ENCODE measurements at regions not wholly inside any gene's neighbourhood (a gene's known extent, or its start where the extent isn't known, plus 50 kb on each side); places are given as distances from the start of the nearest gene placed in this dataset.

- no peak for DNase-seq (ENCODE audit: low read depth)
- TF ChIP-seq CTCF (IDR thresholded peaks at IDR 0.05; ENCODE audit: control insufficient read depth, insufficient read depth, low read depth, low read length, missing control alignments), result no peak
- no peak overlapping the region for H3K4me3 ChIP-seq (ENCODE audit: control insufficient read depth, low read depth, low read length)
Observed at GRCh38 chr18:78860117-78860516, 119.5 kb upstream of the SALL3 start.

GRCh38 chr18:78861116-78861515 is 118.5 kb upstream of the SALL3 start:
- no peak for DNase-seq (ENCODE audit: low read depth)
- TF ChIP-seq CTCF (IDR thresholded peaks at IDR 0.05; ENCODE audit: control insufficient read depth, insufficient read depth, low read depth, low read length, missing control alignments), result no peak
- no peak overlapping the region for H3K4me3 ChIP-seq (ENCODE audit: control insufficient read depth, low read depth, low read length)

GRCh38 chr18:78861706-78862105 is 117.9 kb upstream of the SALL3 start:
- no peak for DNase-seq (ENCODE audit: low read depth)
- no peak overlapping the region for H3K4me3 ChIP-seq (ENCODE audit: control insufficient read depth, low read depth, low read length)
- no peak for TF ChIP-seq CTCF (IDR thresholded peaks at IDR 0.05; ENCODE audit: control insufficient read depth, insufficient read depth, low read depth, low read length, missing control alignments)

GRCh38 chr18:78862395-78862794 is 117.2 kb upstream of the SALL3 start:
- DNase-seq (ENCODE audit: low read depth), result no peak
- TF ChIP-seq CTCF (IDR thresholded peaks at IDR 0.05; ENCODE audit: control insufficient read depth, insufficient read depth, low read depth, low read length, missing control alignments), result no peak
- no peak overlapping the region for H3K4me3 ChIP-seq (ENCODE audit: control insufficient read depth, low read depth, low read length)

- no peak for DNase-seq (ENCODE audit: low read depth)
- no peak overlapping the region for H3K4me3 ChIP-seq (ENCODE audit: control insufficient read depth, low read depth, low read length)
- TF ChIP-seq CTCF (IDR thresholded peaks at IDR 0.05; ENCODE audit: control insufficient read depth, insufficient read depth, low read depth, low read length, missing control alignments), result no peak
Observed at GRCh38 chr18:78865056-78865598, 114.5 kb upstream of the SALL3 start.

GRCh38 chr18:78865771-78866310 is 113.8 kb upstream of the SALL3 start:
- DNase-seq (ENCODE audit: low read depth), result no peak
- no peak for TF ChIP-seq CTCF (IDR thresholded peaks at IDR 0.05; ENCODE audit: control insufficient read depth, insufficient read depth, low read depth, low read length, missing control alignments)

More at GRCh38 chr18:78865771-78866310, 113.8 kb upstream of the SALL3 start:
- no peak overlapping the region for H3K4me3 ChIP-seq (ENCODE audit: control insufficient read depth, low read depth, low read length)

Data from AG09309 (cell line).